Kidney (tissue), 13 donors: ENCODE measurements at regions not wholly inside any gene's neighbourhood (a gene's known extent, or its start where the extent isn't known, plus 50 kb on each side); places are given as distances from the start of the nearest gene placed in this dataset.

Experiments
- DNase-seq, 5 donors: peaks; one replicate each; pipeline ENCODE4 v3.0.0-alpha.2; 2013 to 2020
- FAIRE-seq: peaks from 2 replicates; lab custom pipeline; 2012; peaks lifted over from hg19 to GRCh38; lab: Jason Lieb, UNC
- H3K27ac ChIP-seq, 2 donors: one replicate each; pipeline ENCODE4 v1.7.0; 2013; ENCODE audit warnings: low read depth in 2 of 2, low read length in 2 of 2, inconsistent platforms in 1 of 2
- H3K27me3 ChIP-seq: one replicate; pipeline ENCODE4 v1.7.1; 2013; ENCODE audit warnings: low read length, inconsistent platforms; ENCODE audit not compliant: control insufficient read depth, insufficient read depth
- H3K36me3 ChIP-seq, 3 donors: one replicate each; pipeline versions ENCODE4 v1.7.0 to v1.7.1; 2013; ENCODE audit warnings: low read length in 3 of 3, control low read depth in 1 of 3, inconsistent platforms in 1 of 3; ENCODE audit not compliant: insufficient read depth in 3 of 3, control insufficient read depth in 2 of 3
- H3K4me1 ChIP-seq, 3 donors: one replicate each; pipeline versions ENCODE4 v1.7.0 to v1.7.1; 2013; ENCODE audit warnings: low read length in 3 of 3, inconsistent platforms in 1 of 3, low read depth in 1 of 3; ENCODE audit not compliant: control insufficient read depth in 2 of 3, insufficient read depth in 2 of 3
- H3K4me3 ChIP-seq, 3 donors: one replicate each; pipeline versions ENCODE4 v1.7.0 to v1.8.1; 2013; ENCODE audit warnings: low read length in 3 of 3, control low read depth in 1 of 3, inconsistent platforms in 1 of 3
- H3K9ac ChIP-seq, 3 donors: one replicate each; pipeline versions ENCODE4 v1.7.0 to v1.7.1; 2013; ENCODE audit warnings: low read length in 3 of 3, control low read depth in 1 of 3, inconsistent platforms in 1 of 3
- H3K9me3 ChIP-seq, 3 donors: one replicate each; pipeline versions ENCODE4 v1.7.0 to v1.7.1; 2013; ENCODE audit warnings: low read length in 3 of 3, control low read depth in 1 of 3, inconsistent platforms in 1 of 3; ENCODE audit not compliant: control insufficient read depth in 2 of 3, insufficient read depth in 1 of 3
- intact Hi-C: fragments of 100-400 bp; cut with DNase I; formaldehyde crosslinking; loops from one replicate; pipeline ENCODE4 v1.11.1; 2022
- TF ChIP-seq, protein P1 (sequence below): IDR thresholded peaks from 3 replicates; pipeline ENCODE4 v1.5.1; 2012; ENCODE audit warnings: mild to moderate bottlenecking, moderate library complexity, borderline replicate concordance; ENCODE audit not compliant: insufficient read depth; ENCODE audit errors: extremely low read depth
- donor health status: control.
- donor health status: control.
- donor health status: control.
- donor health status: control.
- donor health status: control.
- donor health status: DM: yes; HTN: yes; CAD: no.
- donor health status: Normal renal cell carcinoma (clear cell type).

DNA sequence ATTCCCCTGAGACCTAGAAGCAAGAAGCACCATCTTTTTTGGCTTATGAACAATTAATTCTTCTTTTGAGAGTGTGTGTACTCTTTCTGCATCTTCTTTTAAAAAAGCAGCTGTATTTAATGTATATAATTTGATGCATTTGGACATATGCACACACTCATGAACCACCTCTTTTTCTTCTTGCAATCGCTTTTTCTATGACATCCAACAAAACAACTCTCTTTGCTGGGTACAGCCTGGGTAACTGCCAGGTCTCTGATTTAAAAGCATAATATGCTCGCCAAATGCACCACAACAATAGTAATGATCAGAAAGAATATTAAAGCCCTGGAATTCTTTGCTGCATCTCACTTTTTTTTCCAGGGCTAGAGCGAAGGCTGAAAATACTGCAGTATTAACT is 97.3 kb downstream of the HAPSTR1 start:
- no peak for FAIRE-seq
- TF ChIP-seq, protein P1, sequence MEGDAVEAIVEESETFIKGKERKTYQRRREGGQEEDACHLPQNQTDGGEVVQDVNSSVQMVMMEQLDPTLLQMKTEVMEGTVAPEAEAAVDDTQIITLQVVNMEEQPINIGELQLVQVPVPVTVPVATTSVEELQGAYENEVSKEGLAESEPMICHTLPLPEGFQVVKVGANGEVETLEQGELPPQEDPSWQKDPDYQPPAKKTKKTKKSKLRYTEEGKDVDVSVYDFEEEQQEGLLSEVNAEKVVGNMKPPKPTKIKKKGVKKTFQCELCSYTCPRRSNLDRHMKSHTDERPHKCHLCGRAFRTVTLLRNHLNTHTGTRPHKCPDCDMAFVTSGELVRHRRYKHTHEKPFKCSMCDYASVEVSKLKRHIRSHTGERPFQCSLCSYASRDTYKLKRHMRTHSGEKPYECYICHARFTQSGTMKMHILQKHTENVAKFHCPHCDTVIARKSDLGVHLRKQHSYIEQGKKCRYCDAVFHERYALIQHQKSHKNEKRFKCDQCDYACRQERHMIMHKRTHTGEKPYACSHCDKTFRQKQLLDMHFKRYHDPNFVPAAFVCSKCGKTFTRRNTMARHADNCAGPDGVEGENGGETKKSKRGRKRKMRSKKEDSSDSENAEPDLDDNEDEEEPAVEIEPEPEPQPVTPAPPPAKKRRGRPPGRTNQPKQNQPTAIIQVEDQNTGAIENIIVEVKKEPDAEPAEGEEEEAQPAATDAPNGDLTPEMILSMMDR, result no peak

DNA sequence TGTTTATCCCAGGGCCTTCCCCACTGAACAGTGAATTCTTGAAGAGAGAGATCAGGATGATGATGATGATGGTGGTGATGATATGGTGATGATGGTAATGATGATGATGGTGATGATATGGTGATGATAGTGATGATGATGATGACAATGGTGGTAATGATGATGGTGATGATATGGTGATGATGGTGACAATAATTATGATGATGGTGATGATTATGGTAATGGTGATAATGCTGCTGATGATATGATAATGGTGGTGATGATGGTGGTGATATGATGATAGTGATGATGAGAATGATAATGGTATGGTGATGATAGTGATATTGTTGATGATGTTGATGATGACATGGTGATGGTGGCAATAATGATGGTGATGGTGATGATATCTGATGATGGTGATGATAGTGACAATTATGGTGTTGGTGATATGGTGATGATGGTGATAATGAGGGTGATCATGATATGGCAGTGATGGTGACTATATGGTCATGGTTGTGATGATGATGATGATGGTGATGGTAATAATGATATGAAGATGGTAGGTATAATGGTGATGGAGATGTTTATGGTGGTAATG is 99.9 kb downstream of the HAPSTR1 start:
- TF ChIP-seq, protein P1, result no peak
- no peak overlapping the region for H3K27ac ChIP-seq
- FAIRE-seq (no peak), DNase-seq (no peak)
- H3K36me3 ChIP-seq, result no peaks in the 10 kb centered on the region
- H3K4me1 ChIP-seq, result no peaks in the 10 kb centered on the region
- intact Hi-C loops, result no loop called here
- H3K9me3 ChIP-seq, result no peaks in the 10 kb centered on the region
- H3K27me3 ChIP-seq, result no peaks in the 10 kb centered on the region
- H3K9ac ChIP-seq, result no peak overlapping the region
- H3K4me3 ChIP-seq, result no peak overlapping the region

More for the DNA sequence above, 97.3 kb downstream of the HAPSTR1 start:
- no peak for DNase-seq
- intact Hi-C loops, result no loop called here
- no peaks in the 10 kb centered on the region for H3K27me3 ChIP-seq
- no peaks in the 10 kb centered on the region for H3K36me3 ChIP-seq
- H3K27ac ChIP-seq, result no peak overlapping the region
- no peak overlapping the region for H3K4me3 ChIP-seq
- no peaks in the 10 kb centered on the region for H3K4me1 ChIP-seq
- H3K9ac ChIP-seq, result no peak overlapping the region
- H3K9me3 ChIP-seq, result no peaks in the 10 kb centered on the region

DNA sequence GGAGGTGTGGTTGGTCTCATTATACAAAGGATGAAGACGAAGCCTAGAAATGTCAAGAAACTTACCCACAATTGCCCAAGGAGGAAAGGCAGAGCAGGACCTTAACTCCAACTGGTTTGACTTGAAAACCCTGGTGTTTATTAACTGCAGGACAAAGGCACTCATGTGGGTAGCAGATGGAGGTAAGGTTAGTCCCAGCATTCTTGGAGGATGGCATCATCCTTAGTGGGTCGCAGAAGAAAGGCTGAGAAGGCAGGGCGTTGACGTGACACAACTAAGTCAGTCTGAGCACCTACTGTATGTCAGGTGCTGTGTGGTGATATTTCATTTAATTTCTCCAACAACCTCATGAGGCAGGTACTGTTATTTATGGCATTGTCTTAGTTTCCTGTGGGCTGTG is 101.3 kb downstream of the HAPSTR1 start:
- Histone ChIP-seq H3K4me3 (no peak overlapping the region), H3K36me3 (no peaks in the 10 kb centered on the region), H3K9ac (no peak overlapping the region), H3K27me3 (no peaks in the 10 kb centered on the region), H3K9me3 (no peaks in the 10 kb centered on the region), H3K27ac (no peak overlapping the region), H3K4me1 (no peaks in the 10 kb centered on the region)
- intact Hi-C loops, result no loop called here
- TF ChIP-seq, protein P1, result no peak
- DNase-seq (no peak), FAIRE-seq (no peak)

DNA sequence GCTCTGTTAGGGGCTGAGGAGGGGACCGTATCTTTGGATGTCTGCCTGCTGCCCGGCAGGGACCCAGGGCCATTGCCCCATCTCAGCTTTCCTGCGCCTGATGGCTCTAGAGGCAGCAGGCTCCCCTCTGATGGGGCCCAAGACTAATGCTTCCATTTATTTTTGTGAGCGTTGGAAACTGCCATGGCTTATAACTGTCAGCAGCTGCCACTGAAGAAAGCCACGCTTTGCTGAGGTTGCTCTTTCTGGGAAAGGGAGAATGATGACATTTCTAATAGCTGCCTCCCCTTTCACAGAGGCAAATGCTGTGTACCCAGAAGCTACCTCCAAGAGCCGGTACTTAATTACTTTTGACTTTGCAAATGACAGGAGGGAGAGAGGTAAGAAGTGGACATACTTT is 103.8 kb downstream of the HAPSTR1 start:
- no peaks in the 10 kb centered on the region for H3K27me3 ChIP-seq
- no peaks in the 10 kb centered on the region for H3K4me1 ChIP-seq
- H3K27ac ChIP-seq, result no peak overlapping the region
- DNase-seq, result peak in 1 of 5 donors; percentile 11
- no peaks in the 10 kb centered on the region for H3K36me3 ChIP-seq
- no peaks in the 10 kb centered on the region for H3K9me3 ChIP-seq
- TF ChIP-seq, protein P1, result no peak
- H3K4me3 ChIP-seq, result no peak overlapping the region
- H3K9ac ChIP-seq, result no peak overlapping the region
- no peak for FAIRE-seq
- intact Hi-C loops, result no loop called here
